ENCODE measurements at regions not wholly inside any gene's neighbourhood (a gene's known extent, or its start where the extent isn't known, plus 50 kb on each side); places are given as distances from the start of the nearest gene placed in this dataset.

- DNase-seq (ENCODE audit: low read depth in 2 of 2, low spot score in 1 of 2): no peak
These were observed 123.8 kb downstream of the ADRA2A start for GRCh38 chr10:111200505-111201186.

GRCh38 chr10:111203615-111204014 is 126.8 kb downstream of the ADRA2A start:
- no peak for DNase-seq (ENCODE audit: low read depth in 2 of 2, low spot score in 1 of 2)

- DNase-seq (ENCODE audit: low read depth in 2 of 2, low spot score in 1 of 2): no peak
These were observed 128.0 kb downstream of the ADRA2A start for GRCh38 chr10:111204838-111205237.

- no peak for DNase-seq (ENCODE audit: low read depth in 2 of 2, low spot score in 1 of 2)
These were observed 129.7 kb downstream of the ADRA2A start for GRCh38 chr10:111206521-111206920.

GRCh38 chr10:111207500-111207899 is 130.7 kb downstream of the ADRA2A start:
- DNase-seq (ENCODE audit: low read depth in 2 of 2, low spot score in 1 of 2): no peak

GRCh38 chr10:111208951-111209350 is 132.1 kb downstream of the ADRA2A start:
- no peak for DNase-seq (ENCODE audit: low read depth in 2 of 2, low spot score in 1 of 2)

GRCh38 chr10:111209692-111210091 is 132.9 kb downstream of the ADRA2A start:
- no peak for DNase-seq (ENCODE audit: low read depth in 2 of 2, low spot score in 1 of 2)

- DNase-seq (ENCODE audit: low read depth in 2 of 2, low spot score in 1 of 2): no peak
These were observed 134.4 kb downstream of the ADRA2A start for GRCh38 chr10:111211241-111211640.

- DNase-seq (ENCODE audit: low read depth in 2 of 2, low spot score in 1 of 2): no peak
These were observed 134.9 kb downstream of the ADRA2A start for GRCh38 chr10:111211706-111212105.

- no peak for DNase-seq (ENCODE audit: low read depth in 2 of 2, low spot score in 1 of 2)
These were observed 145.1 kb downstream of the ADRA2A start for GRCh38 chr10:111221682-111222480.

GRCh38 chr10:111222961-111223360 is 146.1 kb downstream of the ADRA2A start:
- DNase-seq (ENCODE audit: low read depth in 2 of 2, low spot score in 1 of 2): no peak

- no peak for DNase-seq (ENCODE audit: low read depth in 2 of 2, low spot score in 1 of 2)
These were observed 154.9 kb downstream of the ADRA2A start for GRCh38 chr10:111231779-111232178.

GRCh38 chr10:111233439-111233838 is 156.6 kb downstream of the ADRA2A start:
- no peak for DNase-seq (ENCODE audit: low read depth in 2 of 2, low spot score in 1 of 2)

GRCh38 chr10:111234234-111234913 is 157.5 kb downstream of the ADRA2A start:
- no peak for DNase-seq (ENCODE audit: low read depth in 2 of 2, low spot score in 1 of 2)

GRCh38 chr10:111234914-111235302 is 158.1 kb downstream of the ADRA2A start:
- DNase-seq (ENCODE audit: low read depth in 2 of 2, low spot score in 1 of 2): no peak

- DNase-seq (ENCODE audit: low read depth in 2 of 2, low spot score in 1 of 2): no peak
These were observed 163.5 kb downstream of the ADRA2A start for GRCh38 chr10:111240348-111240747.

- no peak for DNase-seq (ENCODE audit: low read depth in 2 of 2, low spot score in 1 of 2)
These were observed 166.3 kb downstream of the ADRA2A start for GRCh38 chr10:111243126-111243525.

GRCh38 chr10:111246136-111246535 is 169.3 kb downstream of the ADRA2A start:
- DNase-seq (ENCODE audit: low read depth in 2 of 2, low spot score in 1 of 2): no peak

GRCh38 chr10:111246814-111247452 is 170.1 kb downstream of the ADRA2A start:
- DNase-seq (ENCODE audit: low read depth in 2 of 2, low spot score in 1 of 2): no peak

- DNase-seq (ENCODE audit: low read depth in 2 of 2, low spot score in 1 of 2): no peak
These were observed 171.1 kb downstream of the ADRA2A start for GRCh38 chr10:111247781-111248389.

- no peak for DNase-seq (ENCODE audit: low read depth in 2 of 2, low spot score in 1 of 2)
These were observed 173.1 kb downstream of the ADRA2A start for GRCh38 chr10:111249925-111250324.

Measured in stimulated activated CD8-positive, alpha-beta memory T cell treated with anti-CD3 and anti-CD28 coated beads, Interleukin-4, amount 100 ng/mL, for 4 hours (primary cell).